Erythroblast (primary cell): ENCODE measurements at regions not wholly inside any gene's neighbourhood (a gene's known extent, or its start where the extent isn't known, plus 50 kb on each side); places are given as distances from the start of the nearest gene placed in this dataset.

Experiments used
- DNase-seq, 2 experiments: peaks; one replicate each; lab custom pipeline; 2025; lab: John Stamatoyannopoulos, UW
- GATA1 ChIP-seq: IDR thresholded peaks from 2 replicates; pipeline ENCODE4 v1.6.1; 2011; ENCODE audit warnings: low read depth, mild to moderate bottlenecking, control low read depth, low read length, moderate library complexity
- POLR2A ChIP-seq: IDR thresholded peaks from 2 replicates; pipeline ENCODE4 v1.6.1; 2011; ENCODE audit warnings: mild to moderate bottlenecking, low read length

DNA sequence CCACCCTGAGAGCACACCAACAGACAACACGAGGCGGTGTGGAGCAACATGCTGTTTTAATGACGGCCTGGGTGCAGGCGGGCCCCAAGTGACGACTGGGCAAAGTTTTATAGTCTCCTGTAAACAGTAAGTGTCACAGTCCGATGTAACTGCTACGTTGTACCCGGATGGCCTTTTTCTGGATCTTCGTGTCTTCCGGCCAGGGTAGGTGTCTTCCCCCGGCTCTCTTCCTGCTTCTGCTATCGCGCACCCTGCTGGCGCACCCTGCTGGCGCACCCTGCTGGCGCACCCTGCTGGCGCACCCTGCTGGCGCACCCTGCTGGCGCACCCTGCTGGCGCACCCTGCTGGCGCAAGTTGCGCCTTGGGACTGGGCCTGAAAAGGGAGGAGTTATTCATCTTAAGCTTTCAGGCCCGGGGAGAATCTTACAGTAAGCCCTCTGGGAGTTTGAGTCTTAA is 143.0 kb upstream of the TARS1 start:
- TF ChIP-seq POLR2A, result no peak
- TF ChIP-seq GATA1, result no peak
- peak in 1 of 2 experiments; percentile 12 for DNase-seq

DNA sequence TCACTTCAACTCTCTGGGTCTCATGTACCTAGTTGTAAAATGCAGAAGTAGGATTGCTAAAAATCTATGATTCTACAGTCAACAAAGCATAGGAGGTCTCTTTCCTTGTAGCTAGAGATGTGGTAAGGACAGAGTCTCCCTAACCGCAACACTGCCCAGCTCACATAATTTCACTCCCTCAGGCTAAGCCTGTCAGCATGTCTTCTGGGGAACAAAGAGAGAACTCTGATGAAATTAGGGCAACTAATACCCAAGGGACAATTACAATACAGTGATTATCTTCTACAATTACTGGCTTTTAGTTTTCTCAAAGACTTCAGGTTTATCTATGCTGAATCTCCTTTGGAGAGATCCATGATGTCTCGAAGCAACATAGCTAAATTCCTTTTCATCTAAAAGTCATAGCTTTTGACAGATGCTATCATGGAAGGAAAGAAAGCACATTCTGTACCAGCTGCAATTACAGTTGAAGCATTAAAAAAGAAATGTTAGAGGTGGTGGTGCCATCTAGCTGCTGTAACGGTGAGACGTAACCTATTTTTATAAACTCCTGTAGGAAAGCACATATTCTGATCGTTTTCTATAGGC is 141.1 kb upstream of the TARS1 start:
- TF ChIP-seq GATA1 (no peak), POLR2A (no peak)
- DNase-seq, result peak; percentile 26 to 33

DNA sequence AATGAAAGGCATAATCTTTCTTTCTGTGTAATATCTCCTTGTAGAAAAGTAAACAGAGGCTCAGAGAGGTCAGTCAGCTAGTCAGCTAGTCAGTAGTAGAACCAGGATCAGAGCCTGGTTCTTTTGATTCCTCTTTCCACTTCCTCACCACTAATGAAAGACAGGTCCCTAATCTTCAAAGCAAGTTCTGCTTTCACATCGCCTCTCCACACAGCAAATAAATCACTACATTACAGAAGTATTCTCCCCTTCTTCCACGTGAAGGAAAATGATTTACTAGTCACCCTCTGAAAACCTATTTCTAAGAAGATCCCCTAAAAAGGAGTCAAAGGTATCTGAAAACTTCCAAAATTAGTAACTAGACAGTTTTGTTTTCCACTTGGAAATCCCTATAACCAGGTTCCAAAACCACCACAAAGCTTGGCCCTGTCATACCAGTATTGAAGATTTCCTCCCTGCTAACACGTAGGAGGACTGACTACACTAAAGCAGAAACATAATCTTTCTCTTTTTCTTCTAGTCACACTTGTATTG is 140.5 kb upstream of the TARS1 start:
- TF ChIP-seq POLR2A, result no peak
- TF ChIP-seq GATA1, result no peak
- DNase-seq, result no peak

DNA sequence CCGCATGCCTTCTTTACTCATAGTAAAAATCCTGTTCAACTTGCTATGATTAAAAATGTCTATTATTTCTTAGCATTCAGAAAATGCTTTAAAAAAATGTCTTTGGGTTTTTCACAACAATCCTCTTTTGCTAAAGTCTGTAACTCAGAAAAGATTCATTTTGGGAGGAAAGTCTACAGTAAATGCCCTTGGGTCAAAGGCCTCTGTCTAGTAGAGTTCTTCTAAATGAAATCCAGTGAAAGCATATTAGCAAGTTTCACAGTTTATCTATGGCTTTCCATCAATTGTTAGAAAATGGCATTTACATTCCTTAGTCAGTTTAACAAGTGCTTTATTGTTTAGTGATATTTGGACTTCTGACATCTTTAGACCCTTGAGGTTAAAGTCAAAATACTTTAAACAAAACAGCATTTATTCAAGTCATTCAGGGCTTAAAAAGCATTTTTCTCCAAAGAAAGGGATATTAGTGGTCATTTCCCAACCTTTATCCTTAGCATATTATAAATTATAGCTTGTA is 137.1 kb upstream of the TARS1 start:
- TF ChIP-seq POLR2A (no peak), GATA1 (no peak)
- DNase-seq, result no peak

DNA sequence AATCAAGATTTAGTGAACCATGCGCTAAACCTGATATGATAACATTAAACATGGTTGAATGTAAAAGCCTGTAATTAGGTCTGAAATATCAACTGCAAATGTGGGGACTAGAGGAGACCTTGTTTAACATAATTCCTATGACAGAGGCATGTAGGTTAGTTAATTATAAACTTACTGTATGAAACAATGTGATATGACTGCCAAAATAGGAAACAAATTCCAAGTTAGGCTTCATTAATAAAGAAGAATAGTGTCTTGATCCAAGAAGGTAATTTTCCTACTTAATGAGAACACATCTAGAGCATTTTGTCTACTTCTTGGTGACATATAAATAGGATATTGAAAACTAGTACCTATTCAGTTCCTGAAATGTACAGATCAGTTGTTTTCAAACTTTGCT is 136.2 kb upstream of the TARS1 start:
- no peak for DNase-seq
- TF ChIP-seq GATA1 (no peak), POLR2A (no peak)

DNA sequence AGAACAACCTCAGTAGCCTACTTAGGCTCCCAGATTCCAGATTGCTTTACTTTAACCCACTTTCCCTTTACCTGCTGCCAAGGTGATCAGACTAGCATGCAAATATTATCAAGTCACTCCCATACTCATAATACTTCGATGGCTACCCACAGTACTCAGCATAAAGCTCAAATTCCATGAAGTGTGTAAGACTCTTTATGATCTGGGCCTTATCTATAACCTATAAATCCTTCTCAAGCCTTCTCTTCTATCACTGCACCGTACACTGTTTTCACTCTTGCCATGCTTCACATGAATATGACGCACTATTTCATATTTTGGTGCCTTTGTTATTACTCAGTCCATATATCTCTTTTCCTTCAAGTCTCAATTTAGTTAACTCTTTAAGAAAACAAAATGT is 135.2 kb upstream of the TARS1 start:
- DNase-seq, result no peak
- TF ChIP-seq POLR2A (no peak), GATA1 (no peak)

DNA sequence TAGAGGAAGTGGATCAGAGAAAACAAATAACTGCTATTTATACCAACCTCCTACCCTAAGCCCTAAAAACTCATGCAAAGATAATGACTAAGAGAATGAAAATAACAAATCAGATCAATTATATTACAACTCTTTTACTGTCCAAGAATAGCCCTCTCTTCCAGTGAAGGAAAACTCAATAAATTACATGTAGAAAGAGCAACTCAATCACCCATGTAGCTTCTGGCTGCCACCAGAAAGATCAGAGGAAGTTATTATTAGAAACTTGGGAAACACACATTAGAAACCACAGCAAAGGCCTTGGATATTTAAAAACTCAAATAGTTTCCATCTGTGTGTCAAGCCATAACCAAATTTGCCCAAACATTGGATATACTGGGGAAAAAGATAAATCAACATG is 134.0 kb upstream of the TARS1 start:
- DNase-seq, result no peak
- TF ChIP-seq GATA1 (no peak), POLR2A (no peak)

DNA sequence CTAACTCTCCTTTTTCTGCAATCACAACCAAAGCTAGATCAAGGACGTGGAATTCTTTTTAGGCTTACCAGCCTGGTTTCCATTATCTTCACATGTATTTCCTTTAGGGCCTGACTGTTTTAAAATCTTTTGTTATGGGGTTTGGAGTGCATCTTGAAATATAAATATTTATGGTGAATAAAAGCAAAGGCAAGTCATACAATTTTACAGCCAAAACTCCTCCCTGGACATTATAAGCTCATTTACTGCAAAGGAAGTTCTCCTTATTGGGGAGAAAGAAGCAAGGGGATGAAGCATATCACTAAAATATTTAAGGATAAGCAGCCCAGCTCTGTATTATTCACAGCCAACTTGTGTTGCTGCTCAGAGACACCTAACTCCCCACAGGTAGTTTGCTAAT is 132.2 kb upstream of the TARS1 start:
- no peak for DNase-seq
- TF ChIP-seq GATA1, result no peak

DNA sequence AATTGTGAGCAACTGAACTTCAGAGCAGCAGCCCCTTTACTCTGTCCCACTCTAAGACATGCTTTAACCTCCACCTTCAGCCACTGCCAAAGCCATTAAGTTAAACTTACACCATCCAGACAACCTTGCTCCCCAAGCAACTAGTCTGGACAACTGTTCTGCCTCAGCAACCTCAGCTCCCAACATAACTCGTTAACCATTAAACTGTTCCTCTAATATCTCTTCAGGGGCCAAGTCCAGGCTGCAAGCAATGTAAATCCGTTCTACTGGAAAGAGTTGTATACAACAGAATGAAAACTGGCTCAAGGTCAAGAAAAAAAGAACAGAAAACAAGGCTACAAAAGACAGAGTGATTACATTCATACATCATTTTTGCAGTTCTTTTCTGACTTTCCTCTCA is 131.7 kb upstream of the TARS1 start:
- TF ChIP-seq GATA1 (no peak), POLR2A (no peak)
- DNase-seq, result no peak

DNA sequence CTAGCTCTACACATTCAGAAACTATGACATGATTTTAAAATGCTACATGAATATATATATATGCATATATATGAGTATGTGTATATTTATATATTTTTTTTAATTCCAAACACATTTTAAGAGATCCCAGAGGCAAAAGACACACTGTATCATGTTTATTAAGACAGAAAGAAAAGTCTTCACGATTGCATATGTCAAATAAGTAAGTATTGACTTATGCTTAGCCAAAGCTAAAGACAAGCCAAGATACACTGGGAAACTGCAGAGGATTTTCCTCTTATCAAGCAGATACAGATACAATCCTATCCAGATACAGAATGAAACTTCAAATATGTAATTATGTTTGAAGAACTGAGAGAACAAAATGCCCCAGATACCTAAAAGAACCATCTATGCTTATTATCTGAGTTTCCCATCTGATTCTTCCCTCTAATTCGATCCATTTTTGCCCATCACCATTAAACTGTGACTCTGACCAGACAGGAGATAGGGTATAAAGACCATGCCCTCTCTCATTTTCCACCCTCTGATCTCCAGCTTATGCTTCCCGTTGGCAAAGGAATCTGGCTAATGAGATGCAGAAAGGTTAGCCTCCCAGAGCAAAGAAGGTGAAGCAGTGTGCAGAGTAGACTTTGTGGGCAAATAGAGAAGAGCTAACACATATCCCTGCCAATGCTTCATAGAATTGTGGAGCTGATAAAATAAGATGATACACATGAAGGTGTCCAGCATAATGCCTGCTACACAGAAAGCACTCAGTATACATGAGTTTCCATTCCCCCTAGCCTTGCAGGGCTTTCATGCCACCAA is 131.0 kb upstream of the TARS1 start:
- DNase-seq, result no peak
- TF ChIP-seq POLR2A, result no peak
- TF ChIP-seq GATA1, result no peak

DNA sequence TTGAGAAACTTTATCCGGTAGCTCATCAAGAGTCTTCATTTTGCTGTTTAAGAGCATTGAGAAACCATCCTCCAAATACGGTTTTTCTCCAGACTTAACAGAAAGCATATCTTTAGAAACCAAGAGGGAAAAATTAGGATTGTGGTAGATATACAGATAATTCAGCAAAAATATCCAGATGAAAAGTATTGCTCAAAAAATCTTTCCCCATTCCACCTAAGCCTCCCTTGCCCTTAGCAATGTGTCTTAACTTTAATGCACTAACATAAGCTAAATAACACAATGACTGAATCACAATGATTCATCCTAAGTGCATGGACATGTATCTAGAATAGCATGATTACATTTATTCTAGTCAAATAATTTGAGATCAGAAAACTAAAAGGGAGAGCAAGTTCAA is 130.3 kb upstream of the TARS1 start:
- TF ChIP-seq POLR2A (no peak), GATA1 (no peak)
- no peak for DNase-seq

DNA sequence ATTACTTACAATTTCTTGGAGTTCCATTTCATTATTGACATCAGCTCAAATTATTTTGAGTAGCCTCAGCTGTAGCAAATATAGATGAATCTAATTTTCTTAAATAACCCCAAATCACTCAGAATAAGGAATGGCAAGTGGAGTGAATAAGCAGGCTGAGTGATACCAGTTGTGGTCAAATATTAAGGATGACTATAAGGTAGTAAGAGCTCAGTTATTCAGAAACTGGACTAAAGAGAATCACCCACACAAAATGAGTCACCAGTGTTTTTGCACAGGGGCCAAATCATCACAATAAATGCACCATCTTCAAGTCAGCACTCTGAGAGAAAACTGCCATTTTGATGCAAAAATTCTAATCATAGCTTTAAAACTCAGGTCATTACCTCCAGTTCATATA is 128.9 kb upstream of the TARS1 start:
- no peak for TF ChIP-seq GATA1
- TF ChIP-seq POLR2A, result no peak
- DNase-seq, result no peak

DNA sequence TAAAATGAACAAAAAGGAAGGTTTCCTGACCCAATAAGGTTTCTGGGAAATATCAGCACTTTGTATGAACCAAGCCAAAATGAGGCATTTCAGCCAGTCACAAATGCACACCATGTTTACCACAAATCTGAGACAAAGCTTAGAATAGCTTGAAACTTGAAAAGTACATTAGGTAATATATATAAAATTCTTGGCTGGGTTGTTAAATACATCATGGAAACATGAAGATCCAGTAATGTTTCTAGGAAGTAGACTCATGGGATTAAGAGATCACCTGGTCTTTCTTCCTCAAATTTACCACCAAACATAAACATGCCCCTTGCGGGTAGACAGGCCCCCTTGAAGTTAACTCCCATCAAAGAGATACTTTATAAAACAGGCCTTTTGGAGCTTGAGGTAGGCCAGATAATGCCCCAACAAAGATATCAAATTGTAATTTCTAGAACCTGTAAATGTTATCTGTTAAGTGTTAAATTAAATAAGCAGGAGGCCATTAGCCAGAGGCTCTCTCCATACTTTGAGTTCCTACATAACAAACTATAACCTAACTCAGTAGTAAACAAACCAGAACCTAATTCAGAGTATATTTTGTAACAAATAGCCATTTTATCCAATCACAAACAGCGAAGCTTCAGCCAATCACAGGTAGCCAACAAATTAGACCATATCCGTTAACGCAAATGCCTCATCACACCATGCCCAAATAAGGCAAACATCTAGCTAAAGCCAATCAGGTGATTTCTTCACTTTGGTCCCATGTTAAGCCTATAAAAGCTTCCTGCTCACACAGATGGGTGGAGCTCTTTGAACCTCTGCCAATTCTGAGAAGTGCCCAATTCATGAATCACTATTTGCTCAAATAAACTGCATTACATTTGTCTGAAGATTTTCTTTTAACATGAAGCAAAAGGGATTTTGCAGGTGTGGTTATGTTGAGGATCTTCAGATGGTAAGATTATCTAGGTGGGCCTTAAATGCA is 127.9 kb upstream of the TARS1 start:
- no peak for TF ChIP-seq GATA1
- TF ChIP-seq POLR2A, result no peak
- DNase-seq, result peak; percentile 5 to 29

DNA sequence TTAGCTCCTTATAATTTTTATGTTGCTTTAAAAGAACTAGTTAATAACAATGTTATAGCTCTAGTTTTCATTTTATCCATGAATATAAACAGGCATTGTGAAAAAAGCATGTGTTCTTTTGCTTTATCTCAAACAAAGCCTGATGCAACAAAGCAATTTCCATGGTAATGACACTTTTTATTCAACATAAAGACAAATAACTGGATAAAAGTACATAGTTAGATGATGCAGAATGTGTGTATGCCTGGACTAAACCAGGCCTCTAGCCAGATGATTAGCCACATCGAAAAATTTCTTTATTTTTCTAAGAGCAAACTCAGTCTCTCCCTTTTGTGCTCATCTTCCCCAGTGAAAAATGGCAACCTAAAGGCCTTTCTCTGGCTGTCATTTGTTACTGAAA is 125.6 kb upstream of the TARS1 start:
- no peak for DNase-seq
- no peak for TF ChIP-seq GATA1
- no peak for TF ChIP-seq POLR2A
